ENCODE measurements at regions not wholly inside any gene's neighbourhood (a gene's known extent, or its start where the extent isn't known, plus 50 kb on each side); places are given as distances from the start of the nearest gene placed in this dataset.
"Not testable (repeated sequence)": the region's sequence is repeated elsewhere in the genome, so short reads cannot be mapped to it uniquely, and the experiment has no call there.

GRCh38 chr7:155231241-155231800 lies 66.4 kb upstream of the INSIG1 start:
- no peak for DNase-seq

GRCh38 chr7:155231941-155232340 lies 65.7 kb upstream of the INSIG1 start:
- DNase-seq: no peak

- no peak for DNase-seq
Observed at GRCh38 chr7:155232911-155233310, 64.8 kb upstream of the INSIG1 start.

GRCh38 chr7:155233311-155234157 lies 64.1 kb upstream of the INSIG1 start:
- DNase-seq: no peak

- peak in 1 of 2 donors; percentile 40 for DNase-seq
Observed at GRCh38 chr7:155234158-155234492, 63.6 kb upstream of the INSIG1 start.

- no peak for DNase-seq
Observed at GRCh38 chr7:155234950-155235789, 62.5 kb upstream of the INSIG1 start.

GRCh38 chr7:155236386-155236785 lies 61.3 kb upstream of the INSIG1 start:
- DNase-seq: no peak

- no peak for DNase-seq
Observed at GRCh38 chr7:155237297-155237696, 60.4 kb upstream of the INSIG1 start.

GRCh38 chr7:155237730-155238129 lies 59.9 kb upstream of the INSIG1 start:
- no peak for DNase-seq

GRCh38 chr7:155239431-155240087 lies 58.1 kb upstream of the INSIG1 start:
- DNase-seq: not testable (repeated sequence)

- DNase-seq: no peak
Observed at GRCh38 chr7:155244675-155245074, 53.0 kb upstream of the INSIG1 start.

GRCh38 chr7:155247479-155248365 lies 50.0 kb upstream of the INSIG1 start:
- DNase-seq: no peak

All from inflammatory macrophage (primary cell).